Liver (tissue), 8 donors: ENCODE measurements at regions not wholly inside any gene's neighbourhood (a gene's known extent, or its start where the extent isn't known, plus 50 kb on each side); places are given as distances from the start of the nearest gene placed in this dataset.

ENCODE experiments used
- DNase-seq: peaks from one replicate; pipeline ENCODE4 v3.0.0-alpha.2; 2017; ENCODE audit warnings: low spot score
- H3K27ac ChIP-seq, 2 donors: one replicate each; pipeline ENCODE4 v1.7.0; 2013; ENCODE audit warnings: inconsistent platforms in 2 of 2, low read length in 2 of 2, control low read depth in 1 of 2, low read depth in 1 of 2, mild to moderate bottlenecking in 1 of 2
- H3K27me3 ChIP-seq, 4 donors: one replicate each; pipeline versions ENCODE4 v1.6.1 to v1.7.0; 2013; ENCODE audit warnings: low read length in 3 of 4, inconsistent platforms in 1 of 4, mild to moderate bottlenecking in 1 of 4, moderate library complexity in 1 of 4; ENCODE audit not compliant: control insufficient read depth in 4 of 4, insufficient read depth in 4 of 4
- H3K36me3 ChIP-seq, 4 donors: one replicate each; pipeline versions ENCODE4 v1.6.1 to v1.7.0; 2013; ENCODE audit warnings: low read length in 3 of 4, mild to moderate bottlenecking in 3 of 4, low read depth in 1 of 4, moderate library complexity in 1 of 4; ENCODE audit not compliant: control insufficient read depth in 4 of 4, insufficient read depth in 3 of 4
- H3K4me1 ChIP-seq, 4 donors: one replicate each; pipeline versions ENCODE4 v1.6.1 to v1.7.0; 2013; ENCODE audit warnings: low read length in 3 of 4, mild to moderate bottlenecking in 3 of 4, moderate library complexity in 1 of 4; ENCODE audit not compliant: control insufficient read depth in 4 of 4, insufficient read depth in 4 of 4
- H3K4me3 ChIP-seq, 3 donors: one replicate each; pipeline versions ENCODE4 v1.6.1 to v1.7.0; 2013; ENCODE audit warnings: low read length in 3 of 3, control low read depth in 1 of 3, low read depth in 1 of 3, mild to moderate bottlenecking in 1 of 3
- H3K9ac ChIP-seq, 2 donors: one replicate each; pipeline ENCODE4 v1.7.0; 2013; ENCODE audit warnings: low read length in 2 of 2, mild to moderate bottlenecking in 2 of 2, moderate library complexity in 2 of 2, control low read depth in 1 of 2, low read depth in 1 of 2
- H3K9me3 ChIP-seq, 4 donors: one replicate each; pipeline versions ENCODE4 v1.6.1 to v1.7.0; 2013; ENCODE audit warnings: low read length in 3 of 4; ENCODE audit not compliant: control insufficient read depth in 4 of 4
- EGR1 ChIP-seq, 2 donors: IDR thresholded peaks; 2 replicates each; pipeline ENCODE4 v1.6.1; 2016 to 2018; ENCODE audit warnings: antibody characterized with exemption in 2 of 2, low read depth in 2 of 2
- FOXA1 ChIP-seq: IDR thresholded peaks from 2 replicates; pipeline ENCODE4 v1.6.1; 2016; ENCODE audit warnings: antibody characterized with exemption
- FOXA2 ChIP-seq: IDR thresholded peaks from 2 replicates; pipeline ENCODE4 v1.6.1; 2016; ENCODE audit warnings: antibody characterized with exemption
- GABPA ChIP-seq, 2 donors: IDR thresholded peaks in 1 of 2; conservative IDR thresholded peaks in 1 of 2; 2 replicates each; pipeline ENCODE4 v1.6.1; 2016; ENCODE audit warnings: antibody characterized with exemption in 2 of 2, mild to moderate bottlenecking in 1 of 2, moderate library complexity in 1 of 2
- HNF4A ChIP-seq, 2 donors: conservative IDR thresholded peaks; 2 replicates each; pipeline ENCODE4 v1.6.1; 2016; ENCODE audit warnings: antibody characterized with exemption in 2 of 2, mild to moderate bottlenecking in 2 of 2
- HNF4G ChIP-seq: IDR thresholded peaks from 2 replicates; pipeline ENCODE4 v1.6.1; 2016; ENCODE audit warnings: antibody characterized with exemption
- JUND ChIP-seq, 2 donors: IDR thresholded peaks; 2 replicates each; pipeline ENCODE4 v1.6.1; 2016; ENCODE audit warnings: antibody characterized with exemption in 2 of 2
- NR2F2 ChIP-seq: IDR thresholded peaks from 2 replicates; pipeline ENCODE4 v1.6.1; 2016; ENCODE audit warnings: antibody characterized with exemption
- RAD21 ChIP-seq, 2 donors: IDR thresholded peaks; 2 replicates each; pipeline ENCODE4 v1.6.1; 2016; ENCODE audit warnings: antibody characterized with exemption in 2 of 2, mild to moderate bottlenecking in 2 of 2
- RXRA ChIP-seq, 2 donors: IDR thresholded peaks; 2 replicates each; pipeline ENCODE4 v1.6.1; 2017 to 2018; ENCODE audit warnings: antibody characterized with exemption in 2 of 2, mild to moderate bottlenecking in 1 of 2
- SP1 ChIP-seq: IDR thresholded peaks from 2 replicates; pipeline ENCODE4 v1.6.1; 2018; ENCODE audit warnings: antibody characterized with exemption, mild to moderate bottlenecking
- TAF1 ChIP-seq: conservative IDR thresholded peaks from 2 replicates; pipeline ENCODE4 v1.6.1; 2016; ENCODE audit warnings: antibody characterized with exemption, mild to moderate bottlenecking
- YY1 ChIP-seq: IDR thresholded peaks from 2 replicates; pipeline ENCODE4 v1.6.1; 2016; ENCODE audit warnings: antibody characterized with exemption, mild to moderate bottlenecking
- WGBS: extraction: QIAGEN DNeasy Blood & Tissue Kit; methylation state at CpG from one replicate; pipeline ENCODE4 v1.1.7; 2013; 5-methylcytosine and 5-hydroxymethylcytosine counted together
- TF ChIP-seq, protein P1 (sequence below): IDR thresholded peaks from 2 replicates; pipeline ENCODE4 v1.6.1; 2016; ENCODE audit warnings: antibody characterized with exemption
- TF ChIP-seq, protein P2 (sequence below): IDR thresholded peaks from 2 replicates; pipeline ENCODE4 v1.6.1; 2016; ENCODE audit warnings: antibody characterized with exemption
- TF ChIP-seq, protein P3 (sequence below): IDR thresholded peaks from 2 replicates; pipeline ENCODE4 v1.6.1; 2016; ENCODE audit warnings: antibody characterized with exemption
- TF ChIP-seq, protein P4 (sequence below): IDR thresholded peaks from 2 replicates; pipeline ENCODE4 v1.6.1; 2016; ENCODE audit warnings: antibody characterized with exemption, mild to moderate bottlenecking
- TF ChIP-seq, protein P5 (sequence below): fragments of 150-350 bp; IDR thresholded peaks from 2 replicates; pipeline ENCODE4 v1.5.1; 2017; ENCODE audit warnings: improper control_type of control experiment, low read depth, low read length; ENCODE audit not compliant: missing input control
- donor health status: healthy.
- donor health status: healthy.
- donor health status: healthy.
- donor health status: healthy.
- donor health status: healthy.

DNA sequence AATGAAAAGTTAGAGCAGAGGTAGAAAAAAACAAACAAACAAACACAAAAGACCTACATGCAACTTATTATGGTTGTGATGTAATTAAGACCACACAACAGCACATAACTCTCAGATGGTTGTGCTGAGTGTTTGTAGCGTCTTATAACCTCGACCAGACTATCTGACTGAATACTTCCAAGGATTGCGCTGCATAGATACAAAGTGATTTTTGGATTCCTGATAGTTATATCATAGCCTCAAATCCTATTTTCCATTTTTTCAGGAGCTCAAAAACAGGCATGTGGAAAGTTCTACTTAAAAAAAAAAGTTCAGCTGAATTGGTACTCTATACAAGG lies 236.1 kb downstream of the SPRY1 start:
- H3K9me3 ChIP-seq, result no peaks in the 10 kb centered on the region
- WGBS, result 94% methylated on average over 3 of the region's 3 CpGs
- DNase-seq, result no peak
- no peaks in the 10 kb centered on the region for H3K27me3 ChIP-seq
- no peak overlapping the region for H3K9ac ChIP-seq
- TF ChIP-seq, protein P1, sequence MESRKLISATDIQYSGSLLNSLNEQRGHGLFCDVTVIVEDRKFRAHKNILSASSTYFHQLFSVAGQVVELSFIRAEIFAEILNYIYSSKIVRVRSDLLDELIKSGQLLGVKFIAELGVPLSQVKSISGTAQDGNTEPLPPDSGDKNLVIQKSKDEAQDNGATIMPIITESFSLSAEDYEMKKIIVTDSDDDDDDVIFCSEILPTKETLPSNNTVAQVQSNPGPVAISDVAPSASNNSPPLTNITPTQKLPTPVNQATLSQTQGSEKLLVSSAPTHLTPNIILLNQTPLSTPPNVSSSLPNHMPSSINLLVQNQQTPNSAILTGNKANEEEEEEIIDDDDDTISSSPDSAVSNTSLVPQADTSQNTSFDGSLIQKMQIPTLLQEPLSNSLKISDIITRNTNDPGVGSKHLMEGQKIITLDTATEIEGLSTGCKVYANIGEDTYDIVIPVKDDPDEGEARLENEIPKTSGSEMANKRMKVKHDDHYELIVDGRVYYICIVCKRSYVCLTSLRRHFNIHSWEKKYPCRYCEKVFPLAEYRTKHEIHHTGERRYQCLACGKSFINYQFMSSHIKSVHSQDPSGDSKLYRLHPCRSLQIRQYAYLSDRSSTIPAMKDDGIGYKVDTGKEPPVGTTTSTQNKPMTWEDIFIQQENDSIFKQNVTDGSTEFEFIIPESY, result no peak
- TF ChIP-seq RXRA (IDR thresholded peaks at IDR 0.05) (no peak), TAF1 (no peak), HNF4G (no peak), FOXA1 (no peak), HNF4A (conservative IDR thresholded peaks at IDR 0.05) (no peak), JUND (IDR thresholded peaks at IDR 0.05) (no peak), GABPA (IDR thresholded peaks at IDR 0.05 in 1 of 2, conservative IDR thresholded peaks at IDR 0.05 in 1 of 2) (no peak), FOXA2 (no peak), EGR1 (IDR thresholded peaks at IDR 0.05; ENCODE audit: low read depth in 2 of 2) (no peak), RAD21 (IDR thresholded peaks at IDR 0.05) (no peak), SP1 (no peak), NR2F2 (no peak), YY1 (no peak)
- TF ChIP-seq, protein P2, sequence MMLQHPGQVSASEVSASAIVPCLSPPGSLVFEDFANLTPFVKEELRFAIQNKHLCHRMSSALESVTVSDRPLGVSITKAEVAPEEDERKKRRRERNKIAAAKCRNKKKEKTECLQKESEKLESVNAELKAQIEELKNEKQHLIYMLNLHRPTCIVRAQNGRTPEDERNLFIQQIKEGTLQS, result no peak
- TF ChIP-seq, protein P3, sequence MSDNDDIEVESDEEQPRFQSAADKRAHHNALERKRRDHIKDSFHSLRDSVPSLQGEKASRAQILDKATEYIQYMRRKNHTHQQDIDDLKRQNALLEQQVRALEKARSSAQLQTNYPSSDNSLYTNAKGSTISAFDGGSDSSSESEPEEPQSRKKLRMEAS, result no peak
- H3K4me1 ChIP-seq, result no peaks in the 10 kb centered on the region
- H3K36me3 ChIP-seq, result no peaks in the 10 kb centered on the region
- H3K4me3 ChIP-seq, result no peak overlapping the region
- H3K27ac ChIP-seq, result no peak overlapping the region

DNA sequence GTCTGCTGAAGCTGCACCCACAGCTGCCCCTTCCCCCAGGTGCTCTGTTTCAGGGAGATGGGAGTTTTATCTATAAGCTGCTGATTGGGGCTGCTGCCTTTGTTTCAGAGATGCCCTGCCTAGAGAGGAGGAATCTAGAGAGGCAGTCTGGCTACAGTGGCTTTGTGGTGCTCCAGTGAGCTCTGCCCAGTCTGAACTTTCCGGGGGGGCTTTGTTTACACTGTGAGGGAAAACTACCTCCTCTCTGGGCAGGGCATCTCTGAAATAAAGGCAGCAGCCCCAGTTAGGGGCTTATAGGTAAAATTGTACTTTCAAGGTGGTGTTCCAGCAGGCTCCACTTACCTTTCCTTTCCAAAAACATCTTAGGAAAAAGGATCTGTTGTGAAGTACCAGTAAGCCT lies 242.2 kb downstream of the SPRY1 start:
- DNase-seq, result no peak
- TF ChIP-seq RXRA (IDR thresholded peaks at IDR 0.05) (no peak), JUND (IDR thresholded peaks at IDR 0.05) (no peak), HNF4A (conservative IDR thresholded peaks at IDR 0.05) (no peak), NR2F2 (no peak), FOXA1 (no peak), SP1 (no peak)
- TF ChIP-seq, protein P4, sequence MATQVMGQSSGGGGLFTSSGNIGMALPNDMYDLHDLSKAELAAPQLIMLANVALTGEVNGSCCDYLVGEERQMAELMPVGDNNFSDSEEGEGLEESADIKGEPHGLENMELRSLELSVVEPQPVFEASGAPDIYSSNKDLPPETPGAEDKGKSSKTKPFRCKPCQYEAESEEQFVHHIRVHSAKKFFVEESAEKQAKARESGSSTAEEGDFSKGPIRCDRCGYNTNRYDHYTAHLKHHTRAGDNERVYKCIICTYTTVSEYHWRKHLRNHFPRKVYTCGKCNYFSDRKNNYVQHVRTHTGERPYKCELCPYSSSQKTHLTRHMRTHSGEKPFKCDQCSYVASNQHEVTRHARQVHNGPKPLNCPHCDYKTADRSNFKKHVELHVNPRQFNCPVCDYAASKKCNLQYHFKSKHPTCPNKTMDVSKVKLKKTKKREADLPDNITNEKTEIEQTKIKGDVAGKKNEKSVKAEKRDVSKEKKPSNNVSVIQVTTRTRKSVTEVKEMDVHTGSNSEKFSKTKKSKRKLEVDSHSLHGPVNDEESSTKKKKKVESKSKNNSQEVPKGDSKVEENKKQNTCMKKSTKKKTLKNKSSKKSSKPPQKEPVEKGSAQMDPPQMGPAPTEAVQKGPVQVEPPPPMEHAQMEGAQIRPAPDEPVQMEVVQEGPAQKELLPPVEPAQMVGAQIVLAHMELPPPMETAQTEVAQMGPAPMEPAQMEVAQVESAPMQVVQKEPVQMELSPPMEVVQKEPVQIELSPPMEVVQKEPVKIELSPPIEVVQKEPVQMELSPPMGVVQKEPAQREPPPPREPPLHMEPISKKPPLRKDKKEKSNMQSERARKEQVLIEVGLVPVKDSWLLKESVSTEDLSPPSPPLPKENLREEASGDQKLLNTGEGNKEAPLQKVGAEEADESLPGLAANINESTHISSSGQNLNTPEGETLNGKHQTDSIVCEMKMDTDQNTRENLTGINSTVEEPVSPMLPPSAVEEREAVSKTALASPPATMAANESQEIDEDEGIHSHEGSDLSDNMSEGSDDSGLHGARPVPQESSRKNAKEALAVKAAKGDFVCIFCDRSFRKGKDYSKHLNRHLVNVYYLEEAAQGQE, result no peak
- TF ChIP-seq, protein P5, sequence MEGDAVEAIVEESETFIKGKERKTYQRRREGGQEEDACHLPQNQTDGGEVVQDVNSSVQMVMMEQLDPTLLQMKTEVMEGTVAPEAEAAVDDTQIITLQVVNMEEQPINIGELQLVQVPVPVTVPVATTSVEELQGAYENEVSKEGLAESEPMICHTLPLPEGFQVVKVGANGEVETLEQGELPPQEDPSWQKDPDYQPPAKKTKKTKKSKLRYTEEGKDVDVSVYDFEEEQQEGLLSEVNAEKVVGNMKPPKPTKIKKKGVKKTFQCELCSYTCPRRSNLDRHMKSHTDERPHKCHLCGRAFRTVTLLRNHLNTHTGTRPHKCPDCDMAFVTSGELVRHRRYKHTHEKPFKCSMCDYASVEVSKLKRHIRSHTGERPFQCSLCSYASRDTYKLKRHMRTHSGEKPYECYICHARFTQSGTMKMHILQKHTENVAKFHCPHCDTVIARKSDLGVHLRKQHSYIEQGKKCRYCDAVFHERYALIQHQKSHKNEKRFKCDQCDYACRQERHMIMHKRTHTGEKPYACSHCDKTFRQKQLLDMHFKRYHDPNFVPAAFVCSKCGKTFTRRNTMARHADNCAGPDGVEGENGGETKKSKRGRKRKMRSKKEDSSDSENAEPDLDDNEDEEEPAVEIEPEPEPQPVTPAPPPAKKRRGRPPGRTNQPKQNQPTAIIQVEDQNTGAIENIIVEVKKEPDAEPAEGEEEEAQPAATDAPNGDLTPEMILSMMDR, result no peak
- no peaks in the 10 kb centered on the region for H3K36me3 ChIP-seq
- 38% methylated on average over 1 of the region's 1 CpG for WGBS
- no peak overlapping the region for H3K9ac ChIP-seq
- no peak overlapping the region for H3K4me3 ChIP-seq
- no peak overlapping the region for H3K27ac ChIP-seq
- H3K27me3 ChIP-seq, result no peaks in the 10 kb centered on the region
- no peaks in the 10 kb centered on the region for H3K9me3 ChIP-seq
- H3K4me1 ChIP-seq, result no peaks in the 10 kb centered on the region
